NCI-H146 (cell line): ENCODE measurements at regions not wholly inside any gene's neighbourhood (a gene's known extent, or its start where the extent isn't known, plus 50 kb on each side); places are given as distances from the start of the nearest gene placed in this dataset.

Experiments
- DNase-seq: peaks from one replicate; lab custom pipeline; 2025; lab: John Stamatoyannopoulos, UW

DNA sequence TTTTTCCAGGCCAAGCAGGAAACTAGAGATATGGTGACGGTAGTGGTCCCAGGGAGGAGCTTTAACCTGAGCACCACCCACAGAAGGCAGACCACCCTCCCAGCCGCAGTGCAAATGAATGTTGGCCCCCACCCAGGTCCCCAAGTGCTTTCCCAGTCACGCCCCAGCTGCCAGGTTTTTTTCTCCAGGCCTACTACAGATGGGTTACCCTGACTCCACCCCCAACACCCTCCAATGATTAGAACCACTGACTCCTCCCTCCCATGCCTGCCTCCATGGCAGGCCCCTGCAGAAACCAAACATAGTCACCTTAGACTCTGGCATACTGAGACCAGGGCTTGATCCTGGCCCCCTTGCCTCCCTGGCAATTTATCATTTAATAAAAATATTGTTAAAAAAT, 58.7 kb upstream of the CHST1 start:
- DNase-seq, result no peak

DNA sequence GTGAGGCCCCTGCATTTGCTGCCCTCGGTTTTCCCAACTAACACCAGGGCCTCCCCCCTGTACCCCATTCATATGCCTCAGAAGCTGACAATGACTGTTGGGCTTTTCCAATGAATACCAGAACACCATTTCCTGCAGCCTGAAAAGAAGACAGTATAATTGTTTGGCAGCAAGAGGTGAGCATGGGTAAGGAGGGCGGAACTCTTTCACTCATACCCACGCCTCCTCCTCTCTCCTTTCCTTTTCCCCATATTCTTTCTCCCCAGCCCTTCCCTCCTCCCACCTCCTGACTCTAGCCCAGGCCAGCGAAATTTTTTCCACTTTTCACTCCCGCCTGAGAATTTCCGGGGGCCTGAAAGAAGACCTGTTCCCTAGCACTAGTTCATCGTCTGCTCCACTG, 58.0 kb upstream of the CHST1 start:
- DNase-seq, result no peak

DNA sequence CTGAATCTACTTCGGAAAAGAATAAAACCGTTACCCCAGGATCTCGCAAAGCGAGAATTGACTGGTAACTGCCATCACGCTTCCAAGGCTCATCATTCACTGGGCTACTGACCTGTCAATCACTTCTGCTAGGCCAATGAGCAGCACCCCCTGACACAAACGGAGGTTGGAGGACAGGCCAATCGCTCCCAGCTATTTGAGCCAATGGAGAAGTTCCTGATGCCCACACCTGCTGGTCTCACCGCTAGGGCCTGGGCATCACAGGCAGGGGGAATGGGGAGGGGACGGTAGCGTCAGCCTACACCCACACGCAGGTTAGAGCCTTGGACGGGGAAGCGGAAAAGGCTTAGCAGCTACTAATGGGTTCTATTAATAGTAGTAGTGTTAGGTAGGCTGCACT, 56.7 kb upstream of the CHST1 start:
- DNase-seq, result peak; percentile 61

DNA sequence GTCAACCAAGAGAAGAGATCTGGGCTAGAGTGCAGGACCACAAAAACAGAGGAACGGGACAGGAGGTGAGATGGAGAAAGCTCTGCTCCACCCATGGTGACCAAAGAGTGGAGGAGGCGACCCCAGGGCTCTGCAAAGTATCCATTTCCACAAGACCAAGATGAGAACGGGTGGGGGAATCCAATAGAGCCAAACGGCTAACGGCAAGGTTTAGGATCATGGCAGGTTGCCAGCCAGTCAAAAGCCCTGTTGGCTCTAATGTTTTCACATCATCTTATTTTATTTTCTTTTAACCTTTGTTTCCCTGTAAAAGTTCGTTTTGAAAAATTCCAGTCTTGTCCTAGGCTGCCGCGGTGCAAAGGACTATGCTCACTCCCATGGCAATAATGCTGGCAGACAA, 52.1 kb upstream of the CHST1 start:
- DNase-seq, result no peak

DNA sequence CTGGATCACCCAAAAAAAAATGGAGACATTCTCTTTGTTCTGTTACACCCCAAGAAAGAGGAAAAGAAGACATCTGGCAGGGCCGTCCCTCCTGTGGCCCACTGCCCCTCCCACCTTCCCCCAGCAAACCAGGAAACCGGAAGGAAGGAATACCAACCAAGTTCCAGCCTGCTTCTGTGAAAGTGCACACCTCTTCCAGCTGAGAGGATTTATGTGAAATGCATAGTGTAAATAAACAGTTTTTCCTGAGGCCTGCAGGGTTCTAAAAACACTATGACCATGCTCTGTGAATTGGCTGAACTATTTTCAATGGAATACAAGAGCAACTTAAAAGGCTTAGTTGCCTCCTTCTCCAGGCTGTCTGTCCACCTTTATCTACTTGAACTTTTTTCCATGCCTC, 50.0 kb upstream of the CHST1 start:
- no peak for DNase-seq
